ENCODE measurements at regions not wholly inside any gene's neighbourhood (a gene's known extent, or its start where the extent isn't known, plus 50 kb on each side); places are given as distances from the start of the nearest gene placed in this dataset.
"Not testable (repeated sequence)": the region's sequence is repeated elsewhere in the genome, so short reads cannot be mapped to it uniquely, and the experiment has no call there.

- no peak for TF ChIP-seq CTCF (IDR thresholded peaks at IDR 0.05; ENCODE audit: insufficient read depth, low read depth, low read length, missing control alignments)
- no peak overlapping the region for H3K4me3 ChIP-seq (ENCODE audit: low read length)
- DNase-seq (ENCODE audit: low read depth) = no peak
These were observed 1272.3 kb upstream of the CDH9 start for GRCh38 chr5:28310696-28311095.

- H3K4me3 ChIP-seq (ENCODE audit: low read length) = no peak overlapping the region
- no peak for DNase-seq (ENCODE audit: low read depth)
- TF ChIP-seq CTCF (IDR thresholded peaks at IDR 0.05; ENCODE audit: insufficient read depth, low read depth, low read length, missing control alignments) = no peak
These were observed 1267.5 kb upstream of the CDH9 start for GRCh38 chr5:28305891-28306290.

- no peak overlapping the region for H3K4me3 ChIP-seq (ENCODE audit: low read length)
- DNase-seq (ENCODE audit: low read depth) = peak; percentile 86
- no peak for TF ChIP-seq CTCF (IDR thresholded peaks at IDR 0.05; ENCODE audit: insufficient read depth, low read depth, low read length, missing control alignments)
These were observed 1263.3 kb upstream of the CDH9 start for GRCh38 chr5:28301712-28302111.

- DNase-seq (ENCODE audit: low read depth) = no peak
- TF ChIP-seq CTCF (IDR thresholded peaks at IDR 0.05; ENCODE audit: insufficient read depth, low read depth, low read length, missing control alignments) = no peak
- H3K4me3 ChIP-seq (ENCODE audit: low read length) = no peak overlapping the region
These were observed 1258.0 kb upstream of the CDH9 start for GRCh38 chr5:28296254-28297013.

- not testable (repeated sequence) for DNase-seq (ENCODE audit: low read depth); H3K4me3 ChIP-seq (ENCODE audit: low read length)
These were observed 1248.6 kb upstream of the CDH9 start for GRCh38 chr5:28287021-28287420.

GRCh38 chr5:28286566-28286965 is 1248.2 kb upstream of the CDH9 start:
- H3K4me3 ChIP-seq (ENCODE audit: low read length) = no peak overlapping the region
- TF ChIP-seq CTCF (IDR thresholded peaks at IDR 0.05; ENCODE audit: insufficient read depth, low read depth, low read length, missing control alignments) = no peak
- peak; percentile 36 for DNase-seq (ENCODE audit: low read depth)

GRCh38 chr5:28284788-28285187 is 1246.4 kb upstream of the CDH9 start:
- TF ChIP-seq CTCF (IDR thresholded peaks at IDR 0.05; ENCODE audit: insufficient read depth, low read depth, low read length, missing control alignments) = no peak
- no peak for DNase-seq (ENCODE audit: low read depth)

More at GRCh38 chr5:28284788-28285187, 1246.4 kb upstream of the CDH9 start:
- no peak overlapping the region for H3K4me3 ChIP-seq (ENCODE audit: low read length)

Data from epithelial cell of esophagus (primary cell).